Loucy (cell line): ENCODE measurements at regions not wholly inside any gene's neighbourhood (a gene's known extent, or its start where the extent isn't known, plus 50 kb on each side); places are given as distances from the start of the nearest gene placed in this dataset.

ENCODE experiments used
- H2AFZ ChIP-seq: fragments of 200-600 bp; sonication (generic); 2 replicates; pipeline ENCODE4 v1.6.0; 2016; ENCODE audit warnings: antibody characterized with exemption, mild to moderate bottlenecking, low read length, moderate library complexity
- H3F3A ChIP-seq: fragments of 200-600 bp; 2 replicates; pipeline ENCODE4 v1.6.0; 2016; ENCODE audit warnings: antibody characterized with exemption, low read depth, mild to moderate bottlenecking
- H3K27me3 ChIP-seq: fragments of 200-600 bp; sonication (generic); 2 replicates; pipeline ENCODE4 v1.6.1; 2014; ENCODE audit warnings: low read length, mild to moderate bottlenecking; ENCODE audit not compliant: insufficient read depth, poor library complexity, severe bottlenecking
- H3K36me3 ChIP-seq: fragments of 200-600 bp; sonication (generic); 2 replicates; pipeline ENCODE4 v1.6.1; 2016; ENCODE audit warnings: low read length; ENCODE audit not compliant: insufficient read depth
- H3K4me1 ChIP-seq: fragments of 200-600 bp; sonication (generic); 2 replicates; pipeline ENCODE4 v1.5.1; 2014; ENCODE audit warnings: low read length, mild to moderate bottlenecking; ENCODE audit not compliant: insufficient read depth, poor library complexity, severe bottlenecking
- H3K4me2 ChIP-seq: fragments of 200-600 bp; sonication (generic); 2 replicates; pipeline ENCODE4 v1.6.0; 2014; ENCODE audit warnings: antibody characterized with exemption, low read length, low read depth, mild to moderate bottlenecking; ENCODE audit not compliant: poor library complexity, severe bottlenecking
- H3K4me3 ChIP-seq: fragments of 200-600 bp; sonication (generic); 2 replicates; pipeline ENCODE4 v1.5.1; 2014; ENCODE audit warnings: low read length, mild to moderate bottlenecking, mixed read lengths; ENCODE audit not compliant: poor library complexity, severe bottlenecking
- H3K79me2 ChIP-seq: fragments of 200-600 bp; sonication (generic); 2 replicates; pipeline ENCODE4 v1.6.1; 2014; ENCODE audit warnings: low read length; ENCODE audit not compliant: insufficient read depth
- H3K9ac ChIP-seq: fragments of 200-600 bp; sonication (generic); 2 replicates; pipeline ENCODE4 v1.6.0; 2014; ENCODE audit warnings: mild to moderate bottlenecking, low read depth, low read length, moderate library complexity; ENCODE audit not compliant: poor library complexity, severe bottlenecking
- H3K9me2 ChIP-seq: fragments of 200-600 bp; sonication (generic); replicated peaks from 2 replicates; pipeline ENCODE4 v1.6.1; 2016; ENCODE audit warnings: low read depth, low read length, mixed read lengths
- H3K9me3 ChIP-seq: fragments of 200-600 bp; sonication (generic); 2 replicates; pipeline ENCODE4 v1.6.1; 2014; ENCODE audit warnings: mild to moderate bottlenecking, antibody characterized with exemption, low read length, low read depth; ENCODE audit not compliant: insufficient read depth
- H4K20me1 ChIP-seq: fragments of 200-600 bp; sonication (generic); 2 replicates; pipeline ENCODE4 v1.6.0; 2014; ENCODE audit warnings: antibody characterized with exemption, low read length, mild to moderate bottlenecking; ENCODE audit not compliant: insufficient read depth, poor library complexity, severe bottlenecking
- EZH2phosphoT487 ChIP-seq: fragments of 200-600 bp; IDR thresholded peaks from 2 replicates; pipeline ENCODE4 v1.6.1; 2018; ENCODE audit warnings: antibody characterized with exemption, mild to moderate bottlenecking, moderate library complexity, borderline replicate concordance
- TF ChIP-seq, protein P1 (sequence below): fragments of 200-600 bp; sonication (generic); conservative IDR thresholded peaks from 2 replicates; pipeline ENCODE4 v1.5.1; 2014; ENCODE audit warnings: mild to moderate bottlenecking, antibody characterized with exemption, low read length

DNA sequence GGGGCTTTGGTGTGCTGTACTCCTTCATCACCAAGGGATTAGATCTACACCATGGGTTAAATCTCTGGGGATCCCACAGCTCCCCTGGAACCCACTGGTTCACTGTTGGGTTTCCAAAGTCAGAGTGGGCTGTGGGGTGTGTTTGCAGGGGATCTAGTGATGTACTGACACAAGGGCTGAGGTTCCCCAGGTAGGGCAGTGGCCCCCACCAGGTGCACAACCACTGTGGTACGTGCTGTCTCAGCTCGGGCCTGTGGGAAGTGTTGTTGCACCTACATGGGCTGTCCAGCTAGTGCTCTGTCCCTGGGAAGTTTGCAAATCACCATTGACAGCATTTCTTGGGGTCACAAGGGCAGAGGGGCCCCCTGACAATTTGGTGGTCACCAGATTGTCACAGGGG, 134.4 kb upstream of the CDH8 start:
- no peak overlapping the region for H3K4me3 ChIP-seq
- H3K27me3 ChIP-seq: no peaks in the 10 kb centered on the region
- TF ChIP-seq, protein P1, sequence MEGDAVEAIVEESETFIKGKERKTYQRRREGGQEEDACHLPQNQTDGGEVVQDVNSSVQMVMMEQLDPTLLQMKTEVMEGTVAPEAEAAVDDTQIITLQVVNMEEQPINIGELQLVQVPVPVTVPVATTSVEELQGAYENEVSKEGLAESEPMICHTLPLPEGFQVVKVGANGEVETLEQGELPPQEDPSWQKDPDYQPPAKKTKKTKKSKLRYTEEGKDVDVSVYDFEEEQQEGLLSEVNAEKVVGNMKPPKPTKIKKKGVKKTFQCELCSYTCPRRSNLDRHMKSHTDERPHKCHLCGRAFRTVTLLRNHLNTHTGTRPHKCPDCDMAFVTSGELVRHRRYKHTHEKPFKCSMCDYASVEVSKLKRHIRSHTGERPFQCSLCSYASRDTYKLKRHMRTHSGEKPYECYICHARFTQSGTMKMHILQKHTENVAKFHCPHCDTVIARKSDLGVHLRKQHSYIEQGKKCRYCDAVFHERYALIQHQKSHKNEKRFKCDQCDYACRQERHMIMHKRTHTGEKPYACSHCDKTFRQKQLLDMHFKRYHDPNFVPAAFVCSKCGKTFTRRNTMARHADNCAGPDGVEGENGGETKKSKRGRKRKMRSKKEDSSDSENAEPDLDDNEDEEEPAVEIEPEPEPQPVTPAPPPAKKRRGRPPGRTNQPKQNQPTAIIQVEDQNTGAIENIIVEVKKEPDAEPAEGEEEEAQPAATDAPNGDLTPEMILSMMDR: no peak
- no peak for TF ChIP-seq EZH2phosphoT487
- no peak overlapping the region for H3K4me2 ChIP-seq
- no peaks in the 10 kb centered on the region for H3K36me3 ChIP-seq
- H4K20me1 ChIP-seq: no peaks in the 10 kb centered on the region
- H2AFZ ChIP-seq: no peak overlapping the region
- H3K9me2 ChIP-seq: no peaks in the 10 kb centered on the region
- H3K9ac ChIP-seq: no peak overlapping the region
- H3K9me3 ChIP-seq: no peaks in the 10 kb centered on the region
- no peaks in the 10 kb centered on the region for H3K79me2 ChIP-seq
- H3F3A ChIP-seq: no peaks in the 10 kb centered on the region
- H3K4me1 ChIP-seq: no peaks in the 10 kb centered on the region

DNA sequence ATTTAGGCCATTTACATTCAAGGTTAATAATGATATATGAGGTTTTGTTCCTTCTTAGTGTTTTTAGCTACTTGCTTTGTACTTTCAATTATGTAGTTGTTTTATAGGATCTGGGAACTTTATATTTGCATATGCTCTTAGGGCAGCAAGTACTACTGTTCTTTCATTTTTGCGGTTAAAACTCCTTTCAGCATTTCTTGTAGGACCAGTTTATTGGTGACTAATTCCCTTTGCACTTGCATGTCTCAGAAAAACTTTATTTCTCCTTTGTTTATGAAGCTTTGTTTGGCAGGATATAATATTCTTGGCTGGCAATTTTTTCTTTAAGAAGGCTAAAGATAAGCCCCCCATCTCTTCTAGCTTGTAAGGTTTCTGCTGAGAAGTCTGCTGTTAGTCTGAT, 131.3 kb upstream of the CDH8 start:
- no peak overlapping the region for H3K9ac ChIP-seq
- H3F3A ChIP-seq: no peaks in the 10 kb centered on the region
- H3K4me2 ChIP-seq: no peak overlapping the region
- H4K20me1 ChIP-seq: no peaks in the 10 kb centered on the region
- H3K4me1 ChIP-seq: no peaks in the 10 kb centered on the region
- no peak for TF ChIP-seq EZH2phosphoT487
- TF ChIP-seq, protein P1: no peak
- H3K36me3 ChIP-seq: no peaks in the 10 kb centered on the region
- no peaks in the 10 kb centered on the region for H3K9me2 ChIP-seq
- no peaks in the 10 kb centered on the region for H3K9me3 ChIP-seq
- no peaks in the 10 kb centered on the region for H3K27me3 ChIP-seq
- H2AFZ ChIP-seq: no peak overlapping the region
- no peak overlapping the region for H3K4me3 ChIP-seq
- H3K79me2 ChIP-seq: no peaks in the 10 kb centered on the region

DNA sequence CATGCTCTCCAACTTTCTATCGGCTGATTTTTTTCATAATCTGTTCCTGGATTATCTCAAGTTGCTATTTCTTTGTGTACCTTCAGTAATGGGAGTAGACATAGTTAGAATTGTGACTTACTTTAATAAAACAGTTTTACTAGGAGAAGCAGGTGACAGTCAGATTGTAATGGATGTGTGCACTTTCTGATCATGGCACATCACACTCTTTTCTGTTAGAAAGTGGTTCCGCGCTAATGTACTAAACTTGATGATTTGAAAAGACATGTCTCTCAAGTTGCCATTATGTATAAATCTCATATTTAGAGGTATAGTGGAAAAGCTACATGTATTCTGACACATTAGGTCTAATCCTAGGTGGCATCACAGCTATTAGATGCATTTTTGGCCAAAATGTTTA, 121.3 kb upstream of the CDH8 start:
- H4K20me1 ChIP-seq: no peaks in the 10 kb centered on the region
- no peak overlapping the region for H2AFZ ChIP-seq
- H3K9me3 ChIP-seq: no peaks in the 10 kb centered on the region
- TF ChIP-seq, protein P1: no peak
- TF ChIP-seq EZH2phosphoT487: no peak
- no peaks in the 10 kb centered on the region for H3K27me3 ChIP-seq
- H3K4me1 ChIP-seq: no peaks in the 10 kb centered on the region
- H3K36me3 ChIP-seq: no peaks in the 10 kb centered on the region
- H3K9me2 ChIP-seq: no peaks in the 10 kb centered on the region
- H3F3A ChIP-seq: no peaks in the 10 kb centered on the region
- no peak overlapping the region for H3K4me2 ChIP-seq
- no peak overlapping the region for H3K4me3 ChIP-seq
- H3K79me2 ChIP-seq: no peaks in the 10 kb centered on the region
- no peak overlapping the region for H3K9ac ChIP-seq
